ENCODE measurements at regions not wholly inside any gene's neighbourhood (a gene's known extent, or its start where the extent isn't known, plus 50 kb on each side); places are given as distances from the start of the nearest gene placed in this dataset.

- no peak for DNase-seq (ENCODE audit: low spot score)
Observed at GRCh38 chr16:5903153-5903552, 805.6 kb upstream of the EEF2KMT start.

GRCh38 chr16:5900046-5900445, 802.5 kb upstream of the EEF2KMT start:
- no peak for DNase-seq (ENCODE audit: low spot score)

GRCh38 chr16:5895976-5896375, 798.4 kb upstream of the EEF2KMT start:
- no peak for DNase-seq (ENCODE audit: low spot score)

- DNase-seq (ENCODE audit: low spot score): no peak
Observed at GRCh38 chr16:5895137-5895536, 797.5 kb upstream of the EEF2KMT start.

- no peak for DNase-seq (ENCODE audit: low spot score)
Observed at GRCh38 chr16:5891296-5891695, 793.7 kb upstream of the EEF2KMT start.

GRCh38 chr16:5885521-5885920, 787.9 kb upstream of the EEF2KMT start:
- no peak for DNase-seq (ENCODE audit: low spot score)

GRCh38 chr16:5884996-5885395, 787.4 kb upstream of the EEF2KMT start:
- DNase-seq (ENCODE audit: low spot score): no peak

- no peak for DNase-seq (ENCODE audit: low spot score)
Observed at GRCh38 chr16:5884339-5884738, 786.7 kb upstream of the EEF2KMT start.

- no peak for DNase-seq (ENCODE audit: low spot score)
Observed at GRCh38 chr16:5882087-5882640, 784.6 kb upstream of the EEF2KMT start.

GRCh38 chr16:5875416-5875815, 777.8 kb upstream of the EEF2KMT start:
- DNase-seq (ENCODE audit: low spot score): no peak

- DNase-seq (ENCODE audit: low spot score): no peak
Observed at GRCh38 chr16:5874899-5875298, 777.3 kb upstream of the EEF2KMT start.

GRCh38 chr16:5873221-5873620, 775.6 kb upstream of the EEF2KMT start:
- no peak for DNase-seq (ENCODE audit: low spot score)

GRCh38 chr16:5870886-5871691, 773.5 kb upstream of the EEF2KMT start:
- DNase-seq (ENCODE audit: low spot score): no peak

GRCh38 chr16:5867250-5867649, 769.7 kb upstream of the EEF2KMT start:
- DNase-seq (ENCODE audit: low spot score): no peak

- DNase-seq (ENCODE audit: low spot score): no peak
Observed at GRCh38 chr16:5865236-5865635, 767.6 kb upstream of the EEF2KMT start.

- no peak for DNase-seq (ENCODE audit: low spot score)
Observed at GRCh38 chr16:5863071-5863606, 765.5 kb upstream of the EEF2KMT start.

- DNase-seq (ENCODE audit: low spot score): no peak
Observed at GRCh38 chr16:5862103-5862840, 764.7 kb upstream of the EEF2KMT start.

GRCh38 chr16:5861241-5861640, 763.6 kb upstream of the EEF2KMT start:
- no peak for DNase-seq (ENCODE audit: low spot score)

- no peak for DNase-seq (ENCODE audit: low spot score)
Observed at GRCh38 chr16:5858180-5858579, 760.6 kb upstream of the EEF2KMT start.

- DNase-seq (ENCODE audit: low spot score): no peak
Observed at GRCh38 chr16:5854027-5854426, 756.4 kb upstream of the EEF2KMT start.

- DNase-seq (ENCODE audit: low spot score): no peak
Observed at GRCh38 chr16:5852151-5852550, 754.6 kb upstream of the EEF2KMT start.

GRCh38 chr16:5851393-5851982, 753.9 kb upstream of the EEF2KMT start:
- no peak for DNase-seq (ENCODE audit: low spot score)
